Uterus (tissue), 3 donors: ENCODE measurements at regions not wholly inside any gene's neighbourhood (a gene's known extent, or its start where the extent isn't known, plus 50 kb on each side); places are given as distances from the start of the nearest gene placed in this dataset.

Experiments
- DNase-seq, 2 donors: peaks; one replicate each; pipeline ENCODE4 v3.0.0-alpha.2; 2019 to 2020
- H3K27ac ChIP-seq, 2 donors: fragments of 200-600 bp; sonication (generic); 1 replicate in 1 of 2; 2 replicates in 1 of 2; pipeline ENCODE4 v1.5.1; 2016 to 2018
- H3K27me3 ChIP-seq, 2 donors: fragments of 200-600 bp; sonication (generic); one replicate each; pipeline ENCODE4 v1.5.1; 2018 to 2019; ENCODE audit warnings: control low read depth in 1 of 2
- H3K36me3 ChIP-seq, 2 donors: fragments of 200-600 bp; sonication (generic); one replicate each; pipeline ENCODE4 v1.5.1; 2019; ENCODE audit warnings: control low read depth in 1 of 2
- H3K4me1 ChIP-seq, 2 donors: fragments of 200-600 bp; sonication (generic); one replicate each; pipeline ENCODE4 v1.5.1; 2018 to 2019; ENCODE audit warnings: control low read depth in 1 of 2
- H3K4me3 ChIP-seq, 2 donors: fragments of 200-600 bp; sonication (generic); 1 replicate in 1 of 2; 2 replicates in 1 of 2; pipeline ENCODE4 v1.5.1; 2018 to 2019; ENCODE audit warnings: mild to moderate bottlenecking in 1 of 2
- H3K9me3 ChIP-seq, 2 donors: fragments of 200-600 bp; sonication (generic); one replicate each; pipeline ENCODE4 v1.5.1; 2019; ENCODE audit warnings: control low read depth in 1 of 2
- POLR2A ChIP-seq, 2 donors: fragments of 450-650 bp; IDR thresholded peaks; one replicate each; pipeline ENCODE4 v1.6.1; 2016; ENCODE audit warnings: antibody characterized with exemption in 2 of 2, mild to moderate bottlenecking in 1 of 2, moderate library complexity in 1 of 2
- intact Hi-C: fragments of 100-400 bp; cut with DNase I; formaldehyde crosslinking; loops from one replicate; pipeline ENCODE4 v1.15.1; 2023; ENCODE audit warnings: low total_unique reads
- TF ChIP-seq, protein P1 (sequence below), 4 experiments: fragments of 200-600 bp in 2 of 4; fragments of 450-650 bp in 2 of 4; sonication (generic) in 2 of 4; IDR thresholded peaks; one replicate each; pipeline ENCODE4 v1.5.1; 2016 to 2019; ENCODE audit warnings: antibody characterized with exemption in 4 of 4, mild to moderate bottlenecking in 2 of 4, moderate library complexity in 1 of 4
- donor health status: DM: yes; HTN: yes; CAD: no.

- Histone ChIP-seq H3K4me3 (no peak overlapping the region), H3K36me3 (no peaks in the 10 kb centered on the region), H3K9me3 (no peaks in the 10 kb centered on the region), H3K4me1 (no peaks in the 10 kb centered on the region), H3K27me3 (no peaks in the 10 kb centered on the region), H3K27ac (no peak overlapping the region)
- DNase-seq, result no peak
- no peak for TF ChIP-seq POLR2A (IDR thresholded peaks at IDR 0.05)
- TF ChIP-seq, protein P1, sequence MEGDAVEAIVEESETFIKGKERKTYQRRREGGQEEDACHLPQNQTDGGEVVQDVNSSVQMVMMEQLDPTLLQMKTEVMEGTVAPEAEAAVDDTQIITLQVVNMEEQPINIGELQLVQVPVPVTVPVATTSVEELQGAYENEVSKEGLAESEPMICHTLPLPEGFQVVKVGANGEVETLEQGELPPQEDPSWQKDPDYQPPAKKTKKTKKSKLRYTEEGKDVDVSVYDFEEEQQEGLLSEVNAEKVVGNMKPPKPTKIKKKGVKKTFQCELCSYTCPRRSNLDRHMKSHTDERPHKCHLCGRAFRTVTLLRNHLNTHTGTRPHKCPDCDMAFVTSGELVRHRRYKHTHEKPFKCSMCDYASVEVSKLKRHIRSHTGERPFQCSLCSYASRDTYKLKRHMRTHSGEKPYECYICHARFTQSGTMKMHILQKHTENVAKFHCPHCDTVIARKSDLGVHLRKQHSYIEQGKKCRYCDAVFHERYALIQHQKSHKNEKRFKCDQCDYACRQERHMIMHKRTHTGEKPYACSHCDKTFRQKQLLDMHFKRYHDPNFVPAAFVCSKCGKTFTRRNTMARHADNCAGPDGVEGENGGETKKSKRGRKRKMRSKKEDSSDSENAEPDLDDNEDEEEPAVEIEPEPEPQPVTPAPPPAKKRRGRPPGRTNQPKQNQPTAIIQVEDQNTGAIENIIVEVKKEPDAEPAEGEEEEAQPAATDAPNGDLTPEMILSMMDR (IDR thresholded peaks at IDR 0.05), result no peak
- intact Hi-C loops, result no loop called here
These were observed 1454.9 kb downstream of the HACE1 start for GRCh38 chr6:103404799-103405198.

GRCh38 chr6:103396768-103397167, 1463.0 kb downstream of the HACE1 start:
- no peak for TF ChIP-seq POLR2A (IDR thresholded peaks at IDR 0.05)
- TF ChIP-seq, protein P1 (IDR thresholded peaks at IDR 0.05), result no peak
- intact Hi-C loops, result no loop called here
- H3K4me3 ChIP-seq, result no peak overlapping the region
- H3K27me3 ChIP-seq, result no peaks in the 10 kb centered on the region
- no peaks in the 10 kb centered on the region for H3K36me3 ChIP-seq
- H3K27ac ChIP-seq, result no peak overlapping the region
- no peak for DNase-seq
- H3K9me3 ChIP-seq, result no peaks in the 10 kb centered on the region
- no peaks in the 10 kb centered on the region for H3K4me1 ChIP-seq

GRCh38 chr6:103379272-103379671, 1480.4 kb downstream of the HACE1 start:
- no peaks in the 10 kb centered on the region for H3K9me3 ChIP-seq

DNA sequence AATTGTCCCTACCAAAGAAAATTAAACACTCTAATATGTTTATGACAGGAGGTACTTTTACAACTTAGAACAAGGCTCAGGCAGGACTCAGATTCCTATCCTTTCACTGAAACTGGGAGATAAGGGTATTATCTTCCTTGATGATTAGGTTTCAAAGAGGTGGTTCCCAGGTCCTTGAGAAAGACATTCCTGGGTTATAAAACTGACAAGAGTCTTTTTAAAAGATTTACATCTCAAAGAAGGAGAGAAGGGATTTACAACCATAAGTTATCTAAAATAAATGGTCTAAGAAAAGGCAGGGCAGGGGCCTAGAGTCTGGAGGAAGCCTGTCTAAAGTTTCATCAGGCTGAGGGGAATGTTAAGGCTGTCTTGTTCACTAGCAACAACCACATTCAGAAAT, 1492.5 kb downstream of the HACE1 start:
- intact Hi-C loops, result no loop called here

More at GRCh38 chr6:103379272-103379671, 1480.4 kb downstream of the HACE1 start:
- Histone ChIP-seq H3K4me1 (no peaks in the 10 kb centered on the region), H3K4me3 (no peak overlapping the region), H3K27me3 (no peaks in the 10 kb centered on the region), H3K27ac (no peak overlapping the region), H3K36me3 (no peaks in the 10 kb centered on the region)
- intact Hi-C loops, result no loop called here
- no peak for TF ChIP-seq POLR2A (IDR thresholded peaks at IDR 0.05)
- TF ChIP-seq, protein P1 (IDR thresholded peaks at IDR 0.05), result no peak
- DNase-seq, result no peak

DNA sequence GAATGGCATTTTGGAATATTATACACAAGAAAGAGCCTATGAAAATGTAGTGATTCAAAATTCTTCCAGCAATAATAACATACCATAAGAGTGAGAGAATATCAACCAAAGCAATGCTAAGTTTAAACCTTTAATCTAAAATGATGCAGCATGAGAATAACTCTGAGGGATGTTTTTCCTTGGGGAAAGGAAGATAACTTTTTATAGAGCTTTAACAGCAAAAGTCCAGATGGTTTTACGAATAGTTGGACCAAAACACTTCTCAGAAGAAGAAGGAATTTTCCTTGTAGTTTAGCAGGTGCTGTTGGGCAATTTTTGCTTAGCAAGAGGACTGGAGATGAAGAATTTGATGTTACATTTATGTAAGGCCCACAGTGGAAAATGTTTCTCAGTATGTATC, 1503.2 kb downstream of the HACE1 start:
- intact Hi-C loops, result no loop called here
- no peaks in the 10 kb centered on the region for H3K9me3 ChIP-seq
- DNase-seq, result no peak
- no peak overlapping the region for H3K4me3 ChIP-seq
- no peaks in the 10 kb centered on the region for H3K36me3 ChIP-seq
- no peak for TF ChIP-seq POLR2A (IDR thresholded peaks at IDR 0.05)
- TF ChIP-seq, protein P1 (IDR thresholded peaks at IDR 0.05), result no peak
- H3K27ac ChIP-seq, result no peak overlapping the region
- H3K4me1 ChIP-seq, result no peaks in the 10 kb centered on the region
- no peaks in the 10 kb centered on the region for H3K27me3 ChIP-seq

More for the DNA sequence above, 1492.5 kb downstream of the HACE1 start:
- Histone ChIP-seq H3K4me1 (no peaks in the 10 kb centered on the region), H3K27me3 (no peaks in the 10 kb centered on the region), H3K4me3 (no peak overlapping the region), H3K36me3 (no peaks in the 10 kb centered on the region), H3K27ac (no peak overlapping the region), H3K9me3 (no peaks in the 10 kb centered on the region)
- TF ChIP-seq, protein P1 (IDR thresholded peaks at IDR 0.05), result no peak
- no peak for TF ChIP-seq POLR2A (IDR thresholded peaks at IDR 0.05)
- DNase-seq, result no peak
